DMS79 treated with DMSO at 0.1 percent for 48 hours (cell line): ENCODE measurements at regions not wholly inside any gene's neighbourhood (a gene's known extent, or its start where the extent isn't known, plus 50 kb on each side); places are given as distances from the start of the nearest gene placed in this dataset.

ENCODE experiments used
- DNase-seq: peaks from one replicate; lab custom pipeline; 2025; lab: John Stamatoyannopoulos, UW

- no peak for DNase-seq
These were observed 90.3 kb upstream of the ACO1 start for GRCh38 chr9:32294106-32294505.

- no peak for DNase-seq
These were observed 84.1 kb upstream of the ACO1 start for GRCh38 chr9:32300373-32300772.

- DNase-seq = no peak
These were observed 79.9 kb upstream of the ACO1 start for GRCh38 chr9:32304495-32304894.

- DNase-seq = no peak
These were observed 78.4 kb upstream of the ACO1 start for GRCh38 chr9:32306006-32306405.

GRCh38 chr9:32319312-32319929 lies 65.0 kb upstream of the ACO1 start:
- no peak for DNase-seq

- DNase-seq = no peak
These were observed 61.8 kb upstream of the ACO1 start for GRCh38 chr9:32322622-32323021.

- DNase-seq = no peak
These were observed 58.3 kb upstream of the ACO1 start for GRCh38 chr9:32326146-32326545.

GRCh38 chr9:32331240-32331639 lies 53.2 kb upstream of the ACO1 start:
- DNase-seq = no peak

- DNase-seq = no peak
These were observed 50.3 kb upstream of the ACO1 start for GRCh38 chr9:32334112-32334511.
